Immature natural killer cell (primary cell): ENCODE measurements at regions not wholly inside any gene's neighbourhood (a gene's known extent, or its start where the extent isn't known, plus 50 kb on each side); places are given as distances from the start of the nearest gene placed in this dataset.
"Not testable (repeated sequence)": the region's sequence is repeated elsewhere in the genome, so short reads cannot be mapped to it uniquely, and the experiment has no call there.

ENCODE experiments used
- DNase-seq, 3 donors: peaks; one replicate each; pipeline ENCODE4 v3.0.0; 2022; ENCODE audit warnings: mixed read lengths in 1 of 3
- H3K27ac Mint-ChIP-seq, 6 donors: one replicate each; pipeline ENCODE4 v1.8.0; 2020; ENCODE audit warnings: mixed read lengths in 6 of 6, mild to moderate bottlenecking in 5 of 6, inconsistent platforms in 4 of 6, moderate library complexity in 3 of 6
- H3K27me3 Mint-ChIP-seq, 3 donors: one replicate each; pipeline ENCODE4 v1.8.0; 2020 to 2021; ENCODE audit warnings: low read depth in 3 of 3, mild to moderate bottlenecking in 3 of 3, mixed read lengths in 3 of 3, moderate library complexity in 3 of 3, inconsistent platforms in 1 of 3
- H3K36me3 Mint-ChIP-seq, 3 donors: one replicate each; pipeline ENCODE4 v1.8.0; 2020; ENCODE audit warnings: mixed read lengths in 3 of 3, inconsistent platforms in 2 of 3, mild to moderate bottlenecking in 2 of 3
- H3K4me1 Mint-ChIP-seq, 2 donors: one replicate each; pipeline ENCODE4 v1.8.0; 2020; ENCODE audit warnings: inconsistent platforms in 2 of 2, mild to moderate bottlenecking in 2 of 2, mixed read lengths in 2 of 2, moderate library complexity in 1 of 2
- H3K4me3 Mint-ChIP-seq, 5 donors: one replicate each; pipeline ENCODE4 v1.8.0; 2020; ENCODE audit warnings: mild to moderate bottlenecking in 5 of 5, mixed read lengths in 5 of 5, inconsistent platforms in 3 of 5, moderate library complexity in 3 of 5
- H3K9me3 Mint-ChIP-seq, 6 donors: one replicate each; pipeline ENCODE4 v1.8.0; 2020; ENCODE audit warnings: mild to moderate bottlenecking in 6 of 6, mixed read lengths in 6 of 6, inconsistent platforms in 4 of 6, moderate library complexity in 3 of 6

DNA sequence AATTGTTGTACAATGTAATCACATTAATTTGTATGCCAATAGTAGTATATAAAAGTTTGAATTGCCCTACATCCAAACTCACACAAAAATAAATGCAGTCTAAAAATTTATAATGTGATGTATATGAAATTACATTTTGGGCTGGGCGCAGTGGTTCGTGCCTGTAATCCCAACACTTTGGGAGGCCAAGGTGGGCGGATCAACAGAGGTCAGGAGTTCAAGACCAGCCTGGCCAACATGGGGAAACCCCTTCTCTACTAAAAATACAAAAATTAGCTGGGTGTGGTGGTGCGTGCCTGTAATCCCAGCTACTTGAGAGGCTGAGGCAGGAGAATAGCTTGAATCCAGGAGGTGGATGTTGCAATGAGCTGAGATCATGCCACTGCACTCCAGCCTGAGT is 503.6 kb upstream of the TPTE start:
- not testable (repeated sequence) for H3K27me3 Mint-ChIP-seq, H3K4me3 Mint-ChIP-seq, DNase-seq, H3K27ac Mint-ChIP-seq, H3K36me3 Mint-ChIP-seq, H3K4me1 Mint-ChIP-seq
- peaks cover 3 to 30% (median 25%) of the 10 kb centered on the region in 6 donors for H3K9me3 Mint-ChIP-seq

DNA sequence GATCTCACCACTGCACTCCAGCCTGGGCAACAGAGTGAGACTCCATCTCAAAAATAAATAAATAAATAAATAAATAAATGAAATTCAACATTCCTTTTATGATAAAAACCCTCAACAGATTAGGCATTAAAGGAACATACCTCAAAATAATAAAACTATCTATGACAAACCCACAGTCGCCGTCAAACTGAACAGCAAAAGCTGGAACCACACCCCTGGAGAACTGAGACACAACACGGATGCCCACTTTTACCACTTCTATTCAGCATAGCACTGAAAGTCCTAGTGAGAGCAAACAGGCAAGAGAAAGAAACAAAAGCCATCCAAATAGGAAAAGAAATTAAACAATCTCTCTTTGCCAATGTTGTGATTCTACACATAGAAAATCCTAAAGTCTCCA is 499.9 kb upstream of the TPTE start:
- H3K4me1 Mint-ChIP-seq, H3K36me3 Mint-ChIP-seq, DNase-seq, H3K4me3 Mint-ChIP-seq, H3K27ac Mint-ChIP-seq, H3K27me3 Mint-ChIP-seq: not testable (repeated sequence)
- peaks cover 8 to 39% (median 30%) of the 10 kb centered on the region in 6 donors for H3K9me3 Mint-ChIP-seq

DNA sequence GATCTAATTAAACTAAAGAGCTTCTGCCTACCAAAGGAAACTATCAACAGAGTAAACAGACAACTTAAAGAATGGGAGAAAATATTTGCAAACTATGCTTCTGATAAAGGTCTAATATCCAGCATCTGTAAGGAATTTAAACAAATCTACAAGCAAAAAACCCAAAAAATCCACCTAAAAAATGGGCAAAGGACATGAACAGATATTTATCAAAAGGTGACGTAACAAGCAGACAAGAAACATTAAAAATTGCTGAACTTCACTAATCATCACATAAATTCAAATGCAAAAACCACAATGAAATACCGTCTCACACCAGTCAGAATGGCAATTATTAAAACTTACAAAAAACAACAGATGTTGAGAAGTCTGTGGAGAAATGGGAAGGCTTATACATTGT is 498.6 kb upstream of the TPTE start:
- H3K9me3 Mint-ChIP-seq = peaks cover 6 to 26% (median 19%) of the 10 kb centered on the region in 6 donors
- not testable (repeated sequence) for H3K27me3 Mint-ChIP-seq, DNase-seq, H3K27ac Mint-ChIP-seq, H3K4me1 Mint-ChIP-seq, H3K4me3 Mint-ChIP-seq, H3K36me3 Mint-ChIP-seq
